SK-N-SH (cell line): ENCODE measurements at regions not wholly inside any gene's neighbourhood (a gene's known extent, or its start where the extent isn't known, plus 50 kb on each side); places are given as distances from the start of the nearest gene placed in this dataset.
A peak's percentile ranks its signal among the peaks of the same experiment; 100 is the strongest.

ENCODE experiments used
- CTCF ChIA-PET: fragments of 300-600, 350-600 bp; formaldehyde crosslinking; extraction: SDS; loops from one replicate; lab custom pipeline; 2021; lab: Yijun Ruan, JAX
- POLR2A ChIA-PET: fragments of 350-600 bp; sonication (Branson Sonifier 250); formaldehyde crosslinking; extraction: SDS; loops from one replicate; lab custom pipeline; 2020; ENCODE audit warnings: antibody characterized with exemption, inconsistent platforms; lab: Yijun Ruan, JAX
- DNase-seq: peaks from one replicate; pipeline ENCODE4 v3.0.0; 2012
- H2AFZ ChIP-seq: fragments of 200-600 bp; sonication (generic); 2 replicates; pipeline ENCODE4 v1.8.1; 2016; ENCODE audit warnings: antibody characterized with exemption, mild to moderate bottlenecking, low read depth
- H3F3A ChIP-seq: fragments of 200-600 bp; sonication (generic); replicated peaks from 2 replicates; pipeline ENCODE3; 2016; ENCODE audit warnings: antibody characterized with exemption, mild to moderate bottlenecking; ENCODE audit not compliant: insufficient read depth
- H3K27ac ChIP-seq, 2 experiments: fragments of 200-500 bp in 1 of 2; fragments of 200-600 bp in 1 of 2; sonication (Bioruptor generic) in 1 of 2; sonication (generic), shearing (Covaris generic) in 1 of 2; 2 replicates each; pipeline versions ENCODE4 v1.5.1 to v1.6.1; 2014 to 2016; ENCODE audit warnings: low read depth in 2 of 2, inconsistent platforms in 1 of 2, low read length in 1 of 2, mild to moderate bottlenecking in 1 of 2, mixed read lengths in 1 of 2
- H3K27me3 ChIP-seq: fragments of 200-600 bp; sonication (generic), shearing (Covaris generic); 2 replicates; pipeline ENCODE4 v1.6.1; 2016; ENCODE audit warnings: mixed run types; ENCODE audit not compliant: insufficient read depth
- H3K36me3 ChIP-seq, 2 experiments: fragments of 200-500 bp in 1 of 2; fragments of 200-600 bp in 1 of 2; sonication (Bioruptor generic) in 1 of 2; sonication (generic) in 1 of 2; replicated peaks in 1 of 2; 2 replicates each; pipeline versions ENCODE3 to v1.5.1; 2014 to 2016; ENCODE audit warnings: low read length in 1 of 2, mild to moderate bottlenecking in 1 of 2; ENCODE audit not compliant: insufficient read depth in 2 of 2, control insufficient read depth in 1 of 2
- H3K4me1 ChIP-seq, 2 experiments: fragments of 200-500 bp in 1 of 2; fragments of 200-600 bp in 1 of 2; sonication (Bioruptor generic) in 1 of 2; sonication (generic), shearing (Covaris generic) in 1 of 2; 2 replicates each; pipeline versions ENCODE4 v1.5.1 to v1.6.1; 2014 to 2016; ENCODE audit warnings: low read depth in 1 of 2, low read length in 1 of 2, mixed run types in 1 of 2; ENCODE audit not compliant: insufficient read depth in 2 of 2, control insufficient read depth in 1 of 2
- H3K4me2 ChIP-seq: fragments of 200-600 bp; sonication (generic), shearing (Covaris generic); 2 replicates; pipeline ENCODE4 v1.6.1; 2017; ENCODE audit warnings: mixed run types
- H3K4me3 ChIP-seq, 2 experiments: fragments of 200-500 bp in 1 of 2; fragments of 200-600 bp in 1 of 2; sonication (Bioruptor generic) in 1 of 2; sonication (generic), shearing (Covaris generic) in 1 of 2; 2 replicates each; pipeline versions ENCODE4 v1.5.1 to v1.8.1; 2014 to 2016; ENCODE audit warnings: low read depth in 2 of 2, inconsistent platforms in 1 of 2, low read length in 1 of 2, mild to moderate bottlenecking in 1 of 2, mixed read lengths in 1 of 2, moderate library complexity in 1 of 2
- H3K79me2 ChIP-seq: fragments of 200-600 bp; sonication (generic); 2 replicates; pipeline ENCODE4 v1.8.1; 2017; ENCODE audit warnings: mild to moderate bottlenecking; ENCODE audit not compliant: insufficient read depth
- H3K9ac ChIP-seq: fragments of 200-600 bp; sonication (generic); 2 replicates; pipeline ENCODE4 v1.6.1; 2017; ENCODE audit warnings: mixed run types
- H3K9me2 ChIP-seq: fragments of 200-600 bp; sonication (generic); 2 replicates; pipeline ENCODE4 v1.6.1; 2017; ENCODE audit warnings: mixed run types
- H3K9me3 ChIP-seq: fragments of 200-600 bp; sonication (generic); 2 replicates; pipeline ENCODE4 v1.6.1; 2017; ENCODE audit warnings: mixed run types, mild to moderate bottlenecking, moderate library complexity
- H4K20me1 ChIP-seq: fragments of 200-600 bp; sonication (generic); 2 replicates; pipeline ENCODE4 v1.6.1; 2017; ENCODE audit warnings: mild to moderate bottlenecking, mixed run types; ENCODE audit not compliant: insufficient read depth
- CHD2 ChIP-seq: fragments of 150-350 bp; IDR thresholded peaks from 2 replicates; pipeline ENCODE4 v1.6.1; 2018; ENCODE audit warnings: low read length; ENCODE audit not compliant: partially characterized antibody
- EP300 ChIP-seq, 2 experiments: IDR thresholded peaks; 2 replicates each; pipeline versions ENCODE4 v1.4.0 to v1.6.1; 2012; ENCODE audit warnings: borderline replicate concordance in 1 of 2, low read depth in 1 of 2, low read length in 1 of 2
- EZH2phosphoT487 ChIP-seq: fragments of 200-600 bp; sonication (generic); IDR thresholded peaks from 2 replicates; pipeline ENCODE4 v1.6.1; 2017; ENCODE audit warnings: low read depth, mixed run types, mild to moderate bottlenecking, antibody characterized with exemption, moderate library complexity, borderline replicate concordance
- FOXM1 ChIP-seq: IDR thresholded peaks from 2 replicates; pipeline ENCODE4 v1.4.0; 2012; ENCODE audit warnings: low read depth, mild to moderate bottlenecking
- GABPA ChIP-seq: IDR thresholded peaks from 2 replicates; pipeline ENCODE4 v1.4.0; 2012; ENCODE audit warnings: low read depth, mild to moderate bottlenecking
- JUND ChIP-seq: IDR thresholded peaks from 2 replicates; pipeline ENCODE4 v1.4.0; 2012
- MEF2A ChIP-seq: IDR thresholded peaks from 2 replicates; pipeline ENCODE4 v1.4.0; 2012; ENCODE audit warnings: low read depth, borderline replicate concordance
- NFIC ChIP-seq: IDR thresholded peaks from 2 replicates; pipeline ENCODE4 v1.4.0; 2012; ENCODE audit warnings: borderline replicate concordance
- POLR2AphosphoS5 ChIP-seq: IDR thresholded peaks from 2 replicates; pipeline ENCODE4 v1.6.1; 2012; ENCODE audit warnings: low read depth, low read length
- SMC3 ChIP-seq: IDR thresholded peaks from 2 replicates; pipeline ENCODE4 v1.6.1; 2012; ENCODE audit warnings: low read depth, low read length, improper control_type of control experiment
- TEAD4 ChIP-seq: IDR thresholded peaks from 2 replicates; pipeline ENCODE4 v1.4.0; 2012; ENCODE audit warnings: mild to moderate bottlenecking, borderline replicate concordance; ENCODE audit not compliant: insufficient read depth
- YY1 ChIP-seq: IDR thresholded peaks from 2 replicates; pipeline ENCODE4 v1.4.0; 2012; ENCODE audit warnings: low read depth, mild to moderate bottlenecking
- WGBS: methylation state at CpG from one replicate; pipeline ENCODE4 v1.1.6; 2017; ENCODE audit warnings: low lambda C conversion rate; 5-methylcytosine and 5-hydroxymethylcytosine counted together
- TF ChIP-seq, protein P1 (sequence below): IDR thresholded peaks from 2 replicates; pipeline ENCODE4 v1.4.0; 2012; ENCODE audit warnings: low read depth, borderline replicate concordance
- TF ChIP-seq, protein P2 (sequence below): IDR thresholded peaks from 2 replicates; pipeline ENCODE4 v1.6.1; 2012; ENCODE audit warnings: mild to moderate bottlenecking, low read depth, low read length, moderate library complexity
- TF ChIP-seq, protein P3 (sequence below): IDR thresholded peaks from 2 replicates; pipeline ENCODE4; 2012
- TF ChIP-seq, protein P4 (sequence below): fragments of 200-600 bp; sonication (generic); IDR thresholded peaks from 2 replicates; pipeline ENCODE4 v1.6.1; 2017; ENCODE audit warnings: antibody characterized with exemption, mild to moderate bottlenecking, moderate library complexity
- TF ChIP-seq, protein P5 (sequence below): IDR thresholded peaks from 2 replicates; pipeline ENCODE4 v1.4.0; 2012; ENCODE audit warnings: low read depth, borderline replicate concordance
- TF ChIP-seq, protein P6 (sequence below): fragments of 150-350 bp; IDR thresholded peaks from 2 replicates; pipeline ENCODE4 v1.6.1; 2016; ENCODE audit warnings: mild to moderate bottlenecking, low read depth, low read length

DNA sequence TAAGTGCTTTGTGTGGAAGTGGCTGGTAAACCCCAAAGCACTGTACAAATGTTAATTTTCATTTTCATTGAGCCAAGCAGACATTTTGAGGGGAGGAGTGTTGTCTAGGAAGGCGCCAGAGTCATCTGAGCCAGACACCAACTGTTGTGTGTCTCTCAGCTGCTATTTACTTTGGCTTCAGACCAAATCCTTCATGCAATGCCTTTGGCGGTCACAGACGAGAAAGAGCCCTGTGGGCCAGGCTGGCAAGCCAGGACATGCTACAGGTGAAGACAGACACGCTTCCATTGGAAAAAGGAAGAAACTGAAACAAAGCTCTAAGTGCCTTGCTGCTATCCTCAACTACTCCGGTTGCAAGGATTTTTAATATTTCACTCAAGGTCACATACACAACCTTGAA, 115.4 kb upstream of the CDC42EP3 start:
- POLR2A ChIA-PET = no interaction called here
- Histone ChIP-seq H3K4me1 (peaks cover under 1 to 21% of the 10 kb centered on the region in 2 experiments; a peak in 2 of 4 replicates), H3K4me2 (no peak overlapping the region), H2AFZ (no peak overlapping the region), H3K4me3 (no peak overlapping the region), H3K36me3 (no peaks in the 10 kb centered on the region), H3K9me3 (peaks cover 7% of the 10 kb centered on the region; the same call in 1 of the 2 replicates), H3K27ac (peak overlapping the region in 1 of 2 experiments; percentile 50; a peak in 1 of 4 replicates), H3K79me2 (no peaks in the 10 kb centered on the region), H3K9ac (no peak overlapping the region), H3F3A (peaks cover 21% of the 10 kb centered on the region), H3K27me3 (no peaks in the 10 kb centered on the region), H3K9me2 (no peaks in the 10 kb centered on the region)
- DNase-seq = no peak
- CTCF ChIA-PET = interaction anchor here (0.9 to 2.3 kb wide), 3 partner anchors 14 to 90 kb away, joined by 3 to 9 read pairs (median 6); no protein-coding TSS in a partner anchor
- 80% methylated on average over 5 of the region's 5 CpGs for WGBS
- TF ChIP-seq TEAD4 (no peak), EP300 (IDR thresholded peaks at IDR 0.05; ENCODE audit: borderline replicate concordance in 1 of 2, low read depth in 1 of 2, low read length in 1 of 2) (no peak), NFIC (no peak), POLR2AphosphoS5 (no peak), MEF2A (no peak), SMC3 (no peak), YY1 (no peak), EZH2phosphoT487 (no peak), JUND (no peak), FOXM1 (no peak), GABPA (no peak), CHD2 (no peak)
- TF ChIP-seq, protein P1, sequence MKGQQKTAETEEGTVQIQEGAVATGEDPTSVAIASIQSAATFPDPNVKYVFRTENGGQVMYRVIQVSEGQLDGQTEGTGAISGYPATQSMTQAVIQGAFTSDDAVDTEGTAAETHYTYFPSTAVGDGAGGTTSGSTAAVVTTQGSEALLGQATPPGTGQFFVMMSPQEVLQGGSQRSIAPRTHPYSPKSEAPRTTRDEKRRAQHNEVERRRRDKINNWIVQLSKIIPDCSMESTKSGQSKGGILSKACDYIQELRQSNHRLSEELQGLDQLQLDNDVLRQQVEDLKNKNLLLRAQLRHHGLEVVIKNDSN = no peak
- TF ChIP-seq, protein P2, sequence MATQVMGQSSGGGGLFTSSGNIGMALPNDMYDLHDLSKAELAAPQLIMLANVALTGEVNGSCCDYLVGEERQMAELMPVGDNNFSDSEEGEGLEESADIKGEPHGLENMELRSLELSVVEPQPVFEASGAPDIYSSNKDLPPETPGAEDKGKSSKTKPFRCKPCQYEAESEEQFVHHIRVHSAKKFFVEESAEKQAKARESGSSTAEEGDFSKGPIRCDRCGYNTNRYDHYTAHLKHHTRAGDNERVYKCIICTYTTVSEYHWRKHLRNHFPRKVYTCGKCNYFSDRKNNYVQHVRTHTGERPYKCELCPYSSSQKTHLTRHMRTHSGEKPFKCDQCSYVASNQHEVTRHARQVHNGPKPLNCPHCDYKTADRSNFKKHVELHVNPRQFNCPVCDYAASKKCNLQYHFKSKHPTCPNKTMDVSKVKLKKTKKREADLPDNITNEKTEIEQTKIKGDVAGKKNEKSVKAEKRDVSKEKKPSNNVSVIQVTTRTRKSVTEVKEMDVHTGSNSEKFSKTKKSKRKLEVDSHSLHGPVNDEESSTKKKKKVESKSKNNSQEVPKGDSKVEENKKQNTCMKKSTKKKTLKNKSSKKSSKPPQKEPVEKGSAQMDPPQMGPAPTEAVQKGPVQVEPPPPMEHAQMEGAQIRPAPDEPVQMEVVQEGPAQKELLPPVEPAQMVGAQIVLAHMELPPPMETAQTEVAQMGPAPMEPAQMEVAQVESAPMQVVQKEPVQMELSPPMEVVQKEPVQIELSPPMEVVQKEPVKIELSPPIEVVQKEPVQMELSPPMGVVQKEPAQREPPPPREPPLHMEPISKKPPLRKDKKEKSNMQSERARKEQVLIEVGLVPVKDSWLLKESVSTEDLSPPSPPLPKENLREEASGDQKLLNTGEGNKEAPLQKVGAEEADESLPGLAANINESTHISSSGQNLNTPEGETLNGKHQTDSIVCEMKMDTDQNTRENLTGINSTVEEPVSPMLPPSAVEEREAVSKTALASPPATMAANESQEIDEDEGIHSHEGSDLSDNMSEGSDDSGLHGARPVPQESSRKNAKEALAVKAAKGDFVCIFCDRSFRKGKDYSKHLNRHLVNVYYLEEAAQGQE = no peak
- TF ChIP-seq, protein P3, sequence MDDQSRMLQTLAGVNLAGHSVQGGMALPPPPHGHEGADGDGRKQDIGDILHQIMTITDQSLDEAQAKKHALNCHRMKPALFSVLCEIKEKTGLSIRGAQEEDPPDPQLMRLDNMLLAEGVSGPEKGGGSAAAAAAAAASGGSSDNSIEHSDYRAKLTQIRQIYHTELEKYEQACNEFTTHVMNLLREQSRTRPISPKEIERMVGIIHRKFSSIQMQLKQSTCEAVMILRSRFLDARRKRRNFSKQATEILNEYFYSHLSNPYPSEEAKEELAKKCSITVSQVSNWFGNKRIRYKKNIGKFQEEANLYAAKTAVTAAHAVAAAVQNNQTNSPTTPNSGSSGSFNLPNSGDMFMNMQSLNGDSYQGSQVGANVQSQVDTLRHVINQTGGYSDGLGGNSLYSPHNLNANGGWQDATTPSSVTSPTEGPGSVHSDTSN = no peak
- TF ChIP-seq, protein P4, sequence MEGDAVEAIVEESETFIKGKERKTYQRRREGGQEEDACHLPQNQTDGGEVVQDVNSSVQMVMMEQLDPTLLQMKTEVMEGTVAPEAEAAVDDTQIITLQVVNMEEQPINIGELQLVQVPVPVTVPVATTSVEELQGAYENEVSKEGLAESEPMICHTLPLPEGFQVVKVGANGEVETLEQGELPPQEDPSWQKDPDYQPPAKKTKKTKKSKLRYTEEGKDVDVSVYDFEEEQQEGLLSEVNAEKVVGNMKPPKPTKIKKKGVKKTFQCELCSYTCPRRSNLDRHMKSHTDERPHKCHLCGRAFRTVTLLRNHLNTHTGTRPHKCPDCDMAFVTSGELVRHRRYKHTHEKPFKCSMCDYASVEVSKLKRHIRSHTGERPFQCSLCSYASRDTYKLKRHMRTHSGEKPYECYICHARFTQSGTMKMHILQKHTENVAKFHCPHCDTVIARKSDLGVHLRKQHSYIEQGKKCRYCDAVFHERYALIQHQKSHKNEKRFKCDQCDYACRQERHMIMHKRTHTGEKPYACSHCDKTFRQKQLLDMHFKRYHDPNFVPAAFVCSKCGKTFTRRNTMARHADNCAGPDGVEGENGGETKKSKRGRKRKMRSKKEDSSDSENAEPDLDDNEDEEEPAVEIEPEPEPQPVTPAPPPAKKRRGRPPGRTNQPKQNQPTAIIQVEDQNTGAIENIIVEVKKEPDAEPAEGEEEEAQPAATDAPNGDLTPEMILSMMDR = no peak
- TF ChIP-seq, protein P5, sequence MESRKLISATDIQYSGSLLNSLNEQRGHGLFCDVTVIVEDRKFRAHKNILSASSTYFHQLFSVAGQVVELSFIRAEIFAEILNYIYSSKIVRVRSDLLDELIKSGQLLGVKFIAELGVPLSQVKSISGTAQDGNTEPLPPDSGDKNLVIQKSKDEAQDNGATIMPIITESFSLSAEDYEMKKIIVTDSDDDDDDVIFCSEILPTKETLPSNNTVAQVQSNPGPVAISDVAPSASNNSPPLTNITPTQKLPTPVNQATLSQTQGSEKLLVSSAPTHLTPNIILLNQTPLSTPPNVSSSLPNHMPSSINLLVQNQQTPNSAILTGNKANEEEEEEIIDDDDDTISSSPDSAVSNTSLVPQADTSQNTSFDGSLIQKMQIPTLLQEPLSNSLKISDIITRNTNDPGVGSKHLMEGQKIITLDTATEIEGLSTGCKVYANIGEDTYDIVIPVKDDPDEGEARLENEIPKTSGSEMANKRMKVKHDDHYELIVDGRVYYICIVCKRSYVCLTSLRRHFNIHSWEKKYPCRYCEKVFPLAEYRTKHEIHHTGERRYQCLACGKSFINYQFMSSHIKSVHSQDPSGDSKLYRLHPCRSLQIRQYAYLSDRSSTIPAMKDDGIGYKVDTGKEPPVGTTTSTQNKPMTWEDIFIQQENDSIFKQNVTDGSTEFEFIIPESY = no peak
- TF ChIP-seq, protein P6, sequence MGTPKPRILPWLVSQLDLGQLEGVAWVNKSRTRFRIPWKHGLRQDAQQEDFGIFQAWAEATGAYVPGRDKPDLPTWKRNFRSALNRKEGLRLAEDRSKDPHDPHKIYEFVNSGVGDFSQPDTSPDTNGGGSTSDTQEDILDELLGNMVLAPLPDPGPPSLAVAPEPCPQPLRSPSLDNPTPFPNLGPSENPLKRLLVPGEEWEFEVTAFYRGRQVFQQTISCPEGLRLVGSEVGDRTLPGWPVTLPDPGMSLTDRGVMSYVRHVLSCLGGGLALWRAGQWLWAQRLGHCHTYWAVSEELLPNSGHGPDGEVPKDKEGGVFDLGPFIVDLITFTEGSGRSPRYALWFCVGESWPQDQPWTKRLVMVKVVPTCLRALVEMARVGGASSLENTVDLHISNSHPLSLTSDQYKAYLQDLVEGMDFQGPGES = no peak
- TF ChIP-seq, all 33 proteins: peak for 0
- H4K20me1 ChIP-seq = no peaks in the 10 kb centered on the region
